NCI-H2196 (cell line): ENCODE measurements at regions not wholly inside any gene's neighbourhood (a gene's known extent, or its start where the extent isn't known, plus 50 kb on each side); places are given as distances from the start of the nearest gene placed in this dataset.

Experiments used
- DNase-seq: peaks from one replicate; lab custom pipeline; 2025; ENCODE audit not compliant: unreplicated experiment; lab: John Stamatoyannopoulos, UW

- DNase-seq, result no peak
These were observed 215.7 kb downstream of the GAS1 start for GRCh38 chr9:86731511-86732063.

GRCh38 chr9:86730163-86730928, 217.0 kb downstream of the GAS1 start:
- DNase-seq, result no peak

- DNase-seq, result no peak
These were observed 222.8 kb downstream of the GAS1 start for GRCh38 chr9:86724529-86724928.

- no peak for DNase-seq
These were observed 224.0 kb downstream of the GAS1 start for GRCh38 chr9:86723346-86723745.

- no peak for DNase-seq
These were observed 224.6 kb downstream of the GAS1 start for GRCh38 chr9:86722706-86723075.

GRCh38 chr9:86721843-86722705, 225.2 kb downstream of the GAS1 start:
- no peak for DNase-seq

GRCh38 chr9:86721226-86721781, 226.0 kb downstream of the GAS1 start:
- no peak for DNase-seq

- no peak for DNase-seq
These were observed 226.6 kb downstream of the GAS1 start for GRCh38 chr9:86720639-86721225.

- no peak for DNase-seq
These were observed 228.8 kb downstream of the GAS1 start for GRCh38 chr9:86718388-86719049.

- no peak for DNase-seq
These were observed 230.9 kb downstream of the GAS1 start for GRCh38 chr9:86716326-86716922.

GRCh38 chr9:86714999-86715398, 232.3 kb downstream of the GAS1 start:
- DNase-seq, result no peak

- DNase-seq, result no peak
These were observed 233.3 kb downstream of the GAS1 start for GRCh38 chr9:86713970-86714369.

GRCh38 chr9:86713470-86713869, 233.8 kb downstream of the GAS1 start:
- DNase-seq, result no peak

GRCh38 chr9:86708918-86709835, 238.1 kb downstream of the GAS1 start:
- DNase-seq, result no peak

- DNase-seq, result no peak
These were observed 239.3 kb downstream of the GAS1 start for GRCh38 chr9:86707932-86708510.

- no peak for DNase-seq
These were observed 240.9 kb downstream of the GAS1 start for GRCh38 chr9:86706391-86706790.

- DNase-seq, result no peak
These were observed 241.8 kb downstream of the GAS1 start for GRCh38 chr9:86705490-86705889.

- no peak for DNase-seq
These were observed 244.0 kb downstream of the GAS1 start for GRCh38 chr9:86703346-86703745.

GRCh38 chr9:86700629-86701028, 246.7 kb downstream of the GAS1 start:
- DNase-seq, result no peak
